ENCODE measurements at regions not wholly inside any gene's neighbourhood (a gene's known extent, or its start where the extent isn't known, plus 50 kb on each side); places are given as distances from the start of the nearest gene placed in this dataset.
"Not testable (repeated sequence)": the region's sequence is repeated elsewhere in the genome, so short reads cannot be mapped to it uniquely, and the experiment has no call there.

GRCh38 chr20:2203436-2203835 lies 92.4 kb upstream of the TGM3 start:
- no peak for DNase-seq (ENCODE audit: low read depth)

DNA sequence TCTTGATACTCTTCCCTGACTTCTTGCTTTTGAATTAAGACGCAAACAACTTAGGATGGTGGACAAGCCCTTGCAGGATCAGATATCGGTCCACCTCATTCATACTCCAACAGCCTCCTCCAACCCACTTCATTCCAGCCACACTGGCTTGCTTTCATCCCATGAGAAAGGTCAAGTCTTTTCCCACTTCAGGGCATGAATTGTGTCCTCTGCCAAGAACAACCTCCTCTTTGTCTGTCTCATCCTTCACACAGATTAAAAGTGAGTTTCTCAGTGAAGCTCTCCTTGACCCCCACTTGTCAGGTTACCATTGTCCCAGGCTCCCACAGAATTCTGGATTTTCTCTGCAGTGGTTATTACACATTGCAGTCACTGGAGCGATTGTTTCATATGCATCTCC lies 91.8 kb upstream of the TGM3 start:
- no peak for DNase-seq (ENCODE audit: low read depth)

DNA sequence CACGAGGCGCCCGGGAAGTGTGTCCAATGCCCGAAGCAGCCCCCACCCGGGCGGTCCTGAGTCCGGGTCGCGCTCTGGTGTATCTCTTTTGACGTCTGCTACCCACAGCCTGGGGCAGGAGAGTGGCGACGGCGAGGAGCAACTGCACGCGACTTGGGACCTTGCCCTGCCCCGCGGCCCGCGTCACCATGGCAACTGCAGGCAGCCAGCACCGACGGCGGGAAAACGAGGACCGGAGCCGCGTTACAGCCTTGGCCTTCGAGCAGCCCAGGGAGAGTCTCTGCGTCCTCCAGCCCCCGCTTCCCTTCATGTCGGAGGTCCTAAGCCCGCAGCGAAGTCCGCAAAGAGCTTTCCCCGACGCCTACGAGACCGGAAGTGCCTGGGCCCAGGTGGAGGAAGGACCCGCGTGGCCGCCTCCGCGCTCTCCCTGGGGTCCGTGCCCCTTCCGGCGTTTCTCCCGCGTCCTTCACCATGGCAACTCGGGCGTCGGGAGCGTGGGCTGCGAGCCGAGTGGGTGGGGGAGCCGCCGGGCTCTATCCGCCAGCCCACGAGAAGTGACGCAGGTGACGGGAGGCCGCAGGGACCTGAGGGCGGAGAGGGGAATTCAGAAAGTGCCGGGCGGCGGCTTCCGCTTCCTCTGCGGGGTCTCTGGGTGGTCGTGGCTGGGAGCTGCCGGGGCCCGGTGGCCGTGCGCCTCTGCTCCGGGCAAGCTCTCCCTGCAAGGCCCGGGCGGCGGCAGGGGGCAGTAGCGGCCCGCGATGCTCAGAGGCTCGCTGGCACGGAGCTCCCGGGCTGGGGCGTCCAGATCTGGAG lies 88.6 kb upstream of the TGM3 start:
- DNase-seq (ENCODE audit: low read depth) = peak; percentile 5

GRCh38 chr20:2207770-2208097 lies 88.1 kb upstream of the TGM3 start:
- no peak for DNase-seq (ENCODE audit: low read depth)

DNA sequence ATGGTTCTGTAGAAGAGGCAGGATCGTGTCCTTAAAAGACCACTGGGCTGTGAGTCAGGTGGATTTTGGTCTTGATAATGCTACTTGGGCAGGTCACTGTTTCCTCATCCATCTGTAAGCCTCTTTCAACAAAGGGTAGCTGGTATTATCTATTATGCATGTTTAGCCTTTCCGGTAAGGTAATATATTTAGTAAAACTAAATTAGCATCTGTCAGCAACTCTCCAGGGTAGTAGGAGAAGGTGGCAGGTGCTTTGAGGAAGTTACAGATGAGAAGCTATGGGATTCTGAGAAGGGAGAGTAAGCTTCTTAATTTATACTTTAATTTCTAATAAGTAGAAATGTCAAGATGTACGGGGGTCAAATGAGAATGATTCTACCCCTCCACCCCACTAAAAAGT lies 86.9 kb upstream of the TGM3 start:
- no peak for DNase-seq (ENCODE audit: low read depth)

DNA sequence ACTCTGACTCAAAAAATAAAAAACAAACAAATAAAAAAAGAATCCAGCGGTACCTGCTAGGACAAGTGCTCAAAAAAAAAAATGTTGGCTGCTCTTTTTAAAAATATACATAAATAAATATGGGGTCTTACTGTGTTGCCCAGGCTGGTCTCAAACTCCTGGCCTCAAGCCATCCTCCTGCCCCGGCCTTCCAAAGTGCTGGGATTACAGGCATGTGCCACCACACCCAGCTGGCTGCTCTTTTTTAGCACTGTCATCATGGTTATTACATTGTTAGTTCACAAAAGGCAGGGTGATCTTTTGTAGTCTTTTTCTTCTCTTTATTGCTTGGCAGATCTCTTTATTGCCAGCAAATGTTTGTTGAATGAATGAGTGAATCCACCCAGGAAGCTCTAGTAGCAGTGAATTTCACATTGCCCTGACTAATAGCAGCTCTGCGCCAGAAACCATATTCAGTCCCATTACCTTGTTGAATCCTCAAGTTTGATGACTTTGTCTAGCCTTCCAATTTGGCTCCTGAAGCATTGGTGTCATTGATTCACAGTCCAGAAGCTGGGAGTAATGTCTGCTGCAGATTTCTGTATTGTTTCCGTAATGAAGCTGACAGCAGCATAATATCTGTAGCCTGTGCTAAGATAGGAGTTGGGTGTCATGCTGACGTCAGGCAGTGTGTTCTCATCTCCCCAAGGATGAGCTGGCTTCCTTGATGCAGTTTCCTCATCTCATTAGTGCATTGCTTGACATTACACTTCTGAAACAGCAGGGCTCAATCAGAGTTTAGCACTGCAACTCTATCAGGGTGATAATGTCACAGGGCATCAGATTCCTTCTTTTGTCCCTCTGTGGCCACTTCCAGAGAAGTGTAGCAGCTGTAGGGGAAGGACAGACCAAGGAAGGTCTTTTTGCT lies 84.9 kb upstream of the TGM3 start:
- DNase-seq (ENCODE audit: low read depth) = no peak

GRCh38 chr20:2212456-2213015 lies 83.3 kb upstream of the TGM3 start:
- no peak for DNase-seq (ENCODE audit: low read depth)

- DNase-seq (ENCODE audit: low read depth) = no peak
These were observed 82.4 kb upstream of the TGM3 start for GRCh38 chr20:2213401-2213800.

GRCh38 chr20:2217857-2218539 lies 77.8 kb upstream of the TGM3 start:
- no peak for DNase-seq (ENCODE audit: low read depth)

DNA sequence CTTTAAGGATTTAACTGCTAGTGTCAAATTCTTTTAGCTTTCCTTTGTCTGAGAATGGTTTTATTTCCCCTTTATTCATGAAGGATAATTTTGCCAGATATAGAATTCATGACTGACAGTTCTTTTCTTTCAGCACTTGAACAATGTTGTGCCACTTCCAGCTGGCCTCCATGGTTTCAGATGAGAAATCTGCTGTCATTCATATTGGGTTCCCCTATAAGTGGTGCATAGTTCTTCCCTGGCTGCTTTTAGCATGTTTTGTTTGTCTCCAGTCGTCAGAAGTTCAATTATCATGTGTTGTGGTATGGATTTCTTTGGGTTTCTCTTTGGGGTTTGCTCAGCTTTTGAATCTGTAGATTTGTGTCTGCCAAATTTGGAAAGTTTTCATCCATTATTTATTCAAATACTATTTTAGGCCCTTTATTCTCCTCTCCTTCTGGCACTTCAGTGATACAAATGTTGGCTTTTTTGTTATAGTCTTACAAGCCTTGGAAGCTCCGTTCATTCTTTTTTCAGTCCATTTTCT lies 76.3 kb upstream of the TGM3 start:
- no peak for DNase-seq (ENCODE audit: low read depth)

DNA sequence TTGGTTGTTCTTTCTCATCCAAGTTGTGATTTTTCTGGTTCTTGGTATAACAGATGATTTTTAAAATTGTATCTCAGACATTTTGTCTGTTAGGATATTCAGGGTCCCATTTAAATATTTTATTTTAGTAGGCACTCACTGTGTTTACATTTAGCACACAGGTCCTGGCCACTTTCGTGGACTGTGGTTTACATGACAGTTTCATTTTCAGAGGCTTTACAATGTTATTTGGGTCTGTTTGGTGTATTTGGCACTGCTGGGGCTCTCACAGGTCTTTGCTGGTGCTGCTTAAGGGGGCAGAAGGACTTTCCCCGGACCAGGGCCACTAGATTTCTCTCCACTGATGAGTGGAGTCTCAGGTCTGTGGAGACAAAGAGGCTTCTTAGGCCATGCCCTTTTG lies 75.5 kb upstream of the TGM3 start:
- no peak for DNase-seq (ENCODE audit: low read depth)

DNA sequence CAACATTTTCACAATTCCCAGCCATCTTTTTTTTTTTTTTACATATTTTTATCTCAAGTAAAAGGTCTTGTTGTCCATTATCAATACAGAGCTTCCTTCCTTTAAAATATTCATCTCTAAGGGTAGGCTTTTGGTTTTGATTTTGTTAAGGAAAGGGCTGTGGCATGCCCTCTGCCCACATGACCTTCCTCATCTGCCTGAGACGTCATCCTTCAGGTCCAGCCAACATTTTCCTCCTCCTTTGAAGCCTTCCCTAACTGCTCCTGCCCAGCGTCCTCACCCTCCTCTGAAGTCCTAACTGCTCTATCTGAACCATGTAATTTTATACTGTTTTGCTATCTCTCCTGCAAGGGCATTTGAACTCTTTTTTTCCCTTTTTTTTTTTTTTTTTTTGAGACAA lies 73.9 kb upstream of the TGM3 start:
- DNase-seq (ENCODE audit: low read depth) = no peak

- DNase-seq (ENCODE audit: low read depth) = no peak
These were observed 72.0 kb upstream of the TGM3 start for GRCh38 chr20:2223558-2224367.

GRCh38 chr20:2224368-2224639 lies 71.5 kb upstream of the TGM3 start:
- DNase-seq (ENCODE audit: low read depth) = no peak

DNA sequence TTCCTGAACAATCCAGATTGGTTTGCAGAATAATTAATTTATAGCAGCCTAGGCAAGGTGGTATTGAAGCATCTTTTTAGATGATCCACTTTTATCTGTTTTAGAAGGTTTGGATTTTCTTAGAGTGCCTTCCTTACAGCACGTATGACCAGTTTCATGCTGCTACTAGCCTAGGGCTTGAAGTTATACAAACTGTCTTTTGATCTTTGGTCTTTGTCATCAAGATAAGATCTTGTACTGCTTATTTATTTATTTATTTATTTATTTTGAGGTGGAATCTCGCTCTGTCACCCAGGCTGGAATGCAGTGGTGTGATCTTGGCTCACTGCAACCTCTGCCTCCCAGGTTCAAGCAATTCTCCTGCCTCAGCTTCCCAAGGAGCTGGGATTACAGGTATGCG lies 68.5 kb upstream of the TGM3 start:
- DNase-seq (ENCODE audit: low read depth) = not testable (repeated sequence)

DNA sequence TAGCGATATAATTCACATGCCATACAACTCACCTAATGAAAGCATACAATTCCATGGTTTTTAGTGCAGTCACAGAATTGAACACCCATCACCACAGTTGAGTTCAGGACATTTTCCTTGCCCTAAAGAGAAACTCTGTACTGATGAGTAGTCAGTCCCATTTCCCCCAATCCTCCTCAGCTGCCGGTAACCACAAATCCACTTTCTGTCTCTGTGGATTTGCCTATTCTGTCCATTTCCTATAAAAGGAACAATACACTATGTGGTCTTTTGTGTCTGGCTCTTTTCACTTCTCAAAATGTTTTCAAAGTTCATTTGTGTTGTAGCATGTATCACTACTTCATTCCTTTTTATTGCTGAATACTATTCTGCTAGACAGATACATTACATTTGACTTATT lies 67.9 kb upstream of the TGM3 start:
- no peak for DNase-seq (ENCODE audit: low read depth)

GRCh38 chr20:2228926-2229325 lies 66.9 kb upstream of the TGM3 start:
- no peak for DNase-seq (ENCODE audit: low read depth)

GRCh38 chr20:2230726-2231488 lies 64.9 kb upstream of the TGM3 start:
- no peak for DNase-seq (ENCODE audit: low read depth)

GRCh38 chr20:2231701-2232100 lies 64.1 kb upstream of the TGM3 start:
- DNase-seq (ENCODE audit: low read depth) = no peak

DNA sequence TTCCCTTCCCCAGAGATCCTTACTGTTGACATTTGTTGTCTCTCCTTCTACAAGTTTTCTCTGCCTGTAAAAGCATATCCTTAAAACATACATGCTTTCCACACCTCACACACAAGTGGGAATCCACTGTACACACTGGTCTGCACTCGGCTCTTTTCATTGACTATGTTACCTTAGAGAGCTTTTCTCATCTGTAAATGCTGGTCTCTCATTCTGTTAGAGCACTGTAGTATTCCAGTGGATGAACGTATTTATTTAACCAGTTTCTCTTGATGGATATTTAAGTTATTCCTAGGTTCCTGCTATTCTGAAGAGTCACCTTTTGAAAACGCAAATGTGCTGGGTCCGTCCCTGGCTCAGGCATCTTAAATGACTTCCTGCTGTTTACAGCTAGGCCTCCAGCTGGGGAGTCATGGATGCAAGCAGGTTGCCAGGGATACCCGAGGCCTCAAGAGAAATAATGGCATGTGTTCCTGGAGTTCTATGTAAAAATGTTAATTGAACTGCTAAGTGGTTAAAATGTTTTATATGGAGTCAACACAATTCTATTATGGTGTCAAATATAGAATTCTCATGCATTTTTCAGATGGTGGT lies 61.1 kb upstream of the TGM3 start:
- no peak for DNase-seq (ENCODE audit: low read depth)

GRCh38 chr20:2236256-2236655 lies 59.5 kb upstream of the TGM3 start:
- DNase-seq (ENCODE audit: low read depth) = no peak
